HFFc6 (cell line): ENCODE measurements at regions not wholly inside any gene's neighbourhood (a gene's known extent, or its start where the extent isn't known, plus 50 kb on each side); places are given as distances from the start of the nearest gene placed in this dataset.

Experiments
- DNase-seq: peaks from one replicate; pipeline ENCODE4 v3.0.0-alpha.2; 2018
- H3K27ac Mint-ChIP-seq: 2 replicates; pipeline ENCODE4 v1.8.0; 2020; ENCODE audit warnings: mild to moderate bottlenecking, mixed read lengths
- H3K27me3 Mint-ChIP-seq: 2 replicates; pipeline ENCODE4 v1.8.0; 2021; ENCODE audit warnings: mild to moderate bottlenecking, moderate library complexity, mixed read lengths; ENCODE audit not compliant: insufficient read depth
- H3K36me3 Mint-ChIP-seq: 2 replicates; pipeline ENCODE4 v1.8.0; 2021; ENCODE audit warnings: low read depth, mixed read lengths
- H3K4me1 Mint-ChIP-seq: 2 replicates; pipeline ENCODE4 v1.8.0; 2020; ENCODE audit warnings: low read depth, mixed read lengths
- H3K4me3 Mint-ChIP-seq: 2 replicates; pipeline ENCODE4 v1.8.0; 2020; ENCODE audit warnings: mild to moderate bottlenecking, moderate library complexity, mixed read lengths
- H3K9me3 Mint-ChIP-seq: 2 replicates; pipeline ENCODE4 v1.8.0; 2020; ENCODE audit warnings: mild to moderate bottlenecking, mixed read lengths
- TF ChIP-seq, protein P1 (sequence below): fragments of 200-600 bp; sonication (generic); IDR thresholded peaks from 2 replicates; pipeline ENCODE4 v1.5.0; 2021; ENCODE audit warnings: antibody characterized with exemption, mild to moderate bottlenecking

DNA sequence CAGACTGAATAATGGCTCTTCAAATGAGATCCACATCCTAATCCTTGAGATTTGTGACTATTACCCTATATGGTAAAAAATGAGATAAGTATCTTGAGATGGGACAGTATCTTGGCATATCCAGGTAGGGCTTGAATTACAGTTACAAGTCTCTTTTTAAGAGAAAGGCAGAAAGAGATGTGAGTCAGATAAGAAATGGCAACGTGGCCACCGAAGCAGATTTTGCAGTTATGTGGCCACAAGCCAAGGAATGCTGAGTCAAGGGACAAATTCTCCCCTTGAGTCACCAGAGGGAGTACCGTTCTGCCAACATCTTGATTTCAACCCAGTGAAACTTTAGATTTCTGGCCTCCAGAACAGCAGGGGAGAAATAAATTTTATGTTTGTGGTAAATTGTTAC is 1983.0 kb upstream of the C9orf72 start:
- peak overlapping the region; percentile 86 for H3K27ac Mint-ChIP-seq
- H3K4me3 Mint-ChIP-seq = peak overlapping the region; percentile 5; the same call in 1 of the 2 replicates
- H3K9me3 Mint-ChIP-seq = no peaks in the 10 kb centered on the region; the same call in 1 of the 2 replicates
- TF ChIP-seq, protein P1, sequence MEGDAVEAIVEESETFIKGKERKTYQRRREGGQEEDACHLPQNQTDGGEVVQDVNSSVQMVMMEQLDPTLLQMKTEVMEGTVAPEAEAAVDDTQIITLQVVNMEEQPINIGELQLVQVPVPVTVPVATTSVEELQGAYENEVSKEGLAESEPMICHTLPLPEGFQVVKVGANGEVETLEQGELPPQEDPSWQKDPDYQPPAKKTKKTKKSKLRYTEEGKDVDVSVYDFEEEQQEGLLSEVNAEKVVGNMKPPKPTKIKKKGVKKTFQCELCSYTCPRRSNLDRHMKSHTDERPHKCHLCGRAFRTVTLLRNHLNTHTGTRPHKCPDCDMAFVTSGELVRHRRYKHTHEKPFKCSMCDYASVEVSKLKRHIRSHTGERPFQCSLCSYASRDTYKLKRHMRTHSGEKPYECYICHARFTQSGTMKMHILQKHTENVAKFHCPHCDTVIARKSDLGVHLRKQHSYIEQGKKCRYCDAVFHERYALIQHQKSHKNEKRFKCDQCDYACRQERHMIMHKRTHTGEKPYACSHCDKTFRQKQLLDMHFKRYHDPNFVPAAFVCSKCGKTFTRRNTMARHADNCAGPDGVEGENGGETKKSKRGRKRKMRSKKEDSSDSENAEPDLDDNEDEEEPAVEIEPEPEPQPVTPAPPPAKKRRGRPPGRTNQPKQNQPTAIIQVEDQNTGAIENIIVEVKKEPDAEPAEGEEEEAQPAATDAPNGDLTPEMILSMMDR = peak; percentile 23; the same call in 1 of the 2 replicates
- no peaks in the 10 kb centered on the region for H3K36me3 Mint-ChIP-seq
- H3K27me3 Mint-ChIP-seq = no peaks in the 10 kb centered on the region
- DNase-seq = peak; percentile 85
- peaks cover 19% of the 10 kb centered on the region for H3K4me1 Mint-ChIP-seq

- Mint-ChIP-seq H3K27me3 (no peaks in the 10 kb centered on the region), H3K4me1 (peaks cover 16% of the 10 kb centered on the region), H3K4me3 (0 out of 2 replicates have a peak overlapping the region, but pooled peaks have one; percentile 5), H3K36me3 (no peaks in the 10 kb centered on the region), H3K9me3 (no peaks in the 10 kb centered on the region; the same call in 1 of the 2 replicates), H3K27ac (peak overlapping the region; percentile 86)
- DNase-seq = no peak
- TF ChIP-seq, protein P1 = no peak
Measured at GRCh38 chr9:29556746-29557145, 1983.5 kb upstream of the C9orf72 start.

DNA sequence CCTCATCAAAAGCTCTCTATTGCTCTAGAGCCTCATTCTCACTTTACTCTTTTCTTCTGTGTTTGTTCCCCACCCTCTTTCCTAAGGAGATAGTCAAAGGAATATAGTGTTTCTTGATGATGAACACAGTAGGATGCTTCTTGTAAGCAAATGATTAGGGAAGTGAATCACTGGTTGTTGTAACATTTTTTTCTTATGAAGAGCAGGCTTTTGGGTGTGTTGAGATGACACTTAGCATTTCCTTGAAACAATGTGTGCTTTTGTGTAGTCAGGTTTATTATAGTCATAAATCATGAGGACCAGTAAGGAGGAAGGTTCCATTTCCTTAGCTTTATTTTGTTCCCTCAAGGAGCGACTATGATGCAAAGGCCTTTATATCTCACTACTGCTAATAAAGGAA is 1991.3 kb upstream of the C9orf72 start:
- DNase-seq = peak; percentile 67
- no peaks in the 10 kb centered on the region for H3K9me3 Mint-ChIP-seq

GRCh38 chr9:29575219-29575618 is 2001.9 kb upstream of the C9orf72 start:
- H3K4me3 Mint-ChIP-seq = no peak overlapping the region
- H3K27me3 Mint-ChIP-seq = no peaks in the 10 kb centered on the region
- DNase-seq = no peak

More for the DNA sequence above, 1991.3 kb upstream of the C9orf72 start:
- H3K4me3 Mint-ChIP-seq = 0 out of 2 replicates have a peak overlapping the region, but pooled peaks have one; percentile 7
- no peaks in the 10 kb centered on the region for H3K27me3 Mint-ChIP-seq
- peaks cover 39% of the 10 kb centered on the region for H3K4me1 Mint-ChIP-seq
- peaks cover 5% of the 10 kb centered on the region; the same call in 1 of the 2 replicates for H3K36me3 Mint-ChIP-seq
- TF ChIP-seq, protein P1 = no peak
- H3K27ac Mint-ChIP-seq = peak overlapping the region; percentile 52

DNA sequence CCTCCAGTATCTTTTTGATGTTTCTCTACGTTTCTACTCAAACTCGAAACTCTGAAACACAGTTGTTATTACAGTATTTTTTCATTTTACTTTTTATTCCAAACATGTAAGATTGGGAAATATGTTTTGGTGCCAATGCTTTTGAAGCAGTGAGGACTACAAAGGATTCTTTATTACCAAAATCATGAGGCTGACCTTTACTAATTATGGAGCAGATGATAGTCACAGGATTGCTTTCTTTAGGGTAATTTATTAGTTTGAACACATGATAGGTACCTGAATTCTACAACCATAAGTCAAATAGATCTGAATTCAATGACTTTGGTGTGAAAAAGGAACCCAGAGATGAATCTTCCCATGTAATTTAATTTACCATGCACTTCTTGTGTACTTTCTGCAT is 2015.1 kb upstream of the C9orf72 start:
- H3K9me3 Mint-ChIP-seq = peaks cover 14% of the 10 kb centered on the region
- H3K36me3 Mint-ChIP-seq = no peaks in the 10 kb centered on the region
- no peak overlapping the region for H3K4me3 Mint-ChIP-seq
- TF ChIP-seq, protein P1 = no peak
- DNase-seq = no peak
- no peaks in the 10 kb centered on the region; the same call in 1 of the 2 replicates for H3K27me3 Mint-ChIP-seq
- no peak overlapping the region for H3K27ac Mint-ChIP-seq
- no peaks in the 10 kb centered on the region for H3K4me1 Mint-ChIP-seq

More at GRCh38 chr9:29575219-29575618, 2001.9 kb upstream of the C9orf72 start:
- Mint-ChIP-seq H3K4me1 (peaks cover 6% of the 10 kb centered on the region; the same call in 1 of the 2 replicates), H3K36me3 (no peaks in the 10 kb centered on the region; the same call in 1 of the 2 replicates), H3K27ac (no peak overlapping the region), H3K9me3 (no peaks in the 10 kb centered on the region; the same call in none of the 2 replicates)
- TF ChIP-seq, protein P1 = no peak
